NCI-H1436 (cell line): ENCODE measurements at regions not wholly inside any gene's neighbourhood (a gene's known extent, or its start where the extent isn't known, plus 50 kb on each side); places are given as distances from the start of the nearest gene placed in this dataset.
"Not testable (repeated sequence)": the region's sequence is repeated elsewhere in the genome, so short reads cannot be mapped to it uniquely, and the experiment has no call there.

Source experiments
- DNase-seq: peaks from one replicate; lab custom pipeline; 2025; lab: John Stamatoyannopoulos, UW

GRCh38 chr5:52605317-52606313 is 182.1 kb upstream of the ITGA1 start:
- DNase-seq, result no peak

- no peak for DNase-seq
Observed at GRCh38 chr5:52607227-52607824, 180.4 kb upstream of the ITGA1 start.

- no peak for DNase-seq
Observed at GRCh38 chr5:52620315-52620714, 167.4 kb upstream of the ITGA1 start.

GRCh38 chr5:52623291-52623690 is 164.4 kb upstream of the ITGA1 start:
- DNase-seq, result no peak

GRCh38 chr5:52624291-52624690 is 163.4 kb upstream of the ITGA1 start:
- DNase-seq, result no peak

- no peak for DNase-seq
Observed at GRCh38 chr5:52626312-52626711, 161.4 kb upstream of the ITGA1 start.

GRCh38 chr5:52627740-52628139 is 160.0 kb upstream of the ITGA1 start:
- no peak for DNase-seq

- DNase-seq, result no peak
Observed at GRCh38 chr5:52632281-52632680, 155.4 kb upstream of the ITGA1 start.

- not testable (repeated sequence) for DNase-seq
Observed at GRCh38 chr5:52634171-52634570, 153.5 kb upstream of the ITGA1 start.

- no peak for DNase-seq
Observed at GRCh38 chr5:52638732-52639131, 149.0 kb upstream of the ITGA1 start.

GRCh38 chr5:52648726-52649125 is 139.0 kb upstream of the ITGA1 start:
- DNase-seq, result no peak

GRCh38 chr5:52655163-52655562 is 132.6 kb upstream of the ITGA1 start:
- no peak for DNase-seq

GRCh38 chr5:52656569-52657246 is 131.0 kb upstream of the ITGA1 start:
- peak; percentile 50 for DNase-seq

- peak; percentile 59 for DNase-seq
Observed at GRCh38 chr5:52657247-52657645, 130.5 kb upstream of the ITGA1 start.

GRCh38 chr5:52658246-52658645 is 129.5 kb upstream of the ITGA1 start:
- no peak for DNase-seq

GRCh38 chr5:52660621-52661020 is 127.1 kb upstream of the ITGA1 start:
- DNase-seq, result no peak

GRCh38 chr5:52661903-52662595 is 125.7 kb upstream of the ITGA1 start:
- no peak for DNase-seq

- no peak for DNase-seq
Observed at GRCh38 chr5:52665559-52665958, 122.2 kb upstream of the ITGA1 start.

GRCh38 chr5:52668139-52668538 is 119.6 kb upstream of the ITGA1 start:
- no peak for DNase-seq

- DNase-seq, result no peak
Observed at GRCh38 chr5:52668544-52669185, 119.1 kb upstream of the ITGA1 start.

- DNase-seq, result no peak
Observed at GRCh38 chr5:52672459-52672858, 115.3 kb upstream of the ITGA1 start.

GRCh38 chr5:52673495-52673894 is 114.2 kb upstream of the ITGA1 start:
- no peak for DNase-seq
